IPS-NIHi11 (cell line): ENCODE measurements at regions not wholly inside any gene's neighbourhood (a gene's known extent, or its start where the extent isn't known, plus 50 kb on each side); places are given as distances from the start of the nearest gene placed in this dataset.
"Not testable (repeated sequence)": the region's sequence is repeated elsewhere in the genome, so short reads cannot be mapped to it uniquely, and the experiment has no call there.

Experiments used
- DNase-seq: peaks from one replicate; pipeline ENCODE4 v3.0.0; 2012; ENCODE audit warnings: mixed read lengths, low spot score

GRCh38 chr6:119446609-119447008 lies 97.0 kb upstream of the MAN1A1 start:
- DNase-seq = no peak

GRCh38 chr6:119446115-119446554 lies 96.6 kb upstream of the MAN1A1 start:
- no peak for DNase-seq

DNA sequence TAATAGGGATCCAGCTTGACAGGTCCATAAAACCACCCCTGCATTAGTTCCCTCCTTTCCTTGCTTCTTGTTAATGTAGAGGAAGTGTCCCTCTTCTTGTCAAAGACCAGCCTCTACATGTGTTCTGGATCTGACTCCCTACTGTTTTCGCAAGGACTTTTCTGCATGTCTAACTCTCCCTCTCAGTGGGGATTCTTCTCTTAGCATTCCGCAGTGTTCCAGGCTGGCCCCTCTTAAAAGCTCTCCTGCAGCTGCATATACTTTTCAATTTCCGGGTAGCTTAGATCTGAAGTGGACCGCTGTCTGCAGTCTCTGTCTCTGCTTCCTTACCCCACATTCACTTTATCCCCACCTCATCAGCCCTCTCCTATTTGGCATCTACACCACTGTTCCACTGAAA lies 96.1 kb upstream of the MAN1A1 start:
- DNase-seq = no peak

- DNase-seq = no peak
Observed at GRCh38 chr6:119444642-119445557, 95.3 kb upstream of the MAN1A1 start.

DNA sequence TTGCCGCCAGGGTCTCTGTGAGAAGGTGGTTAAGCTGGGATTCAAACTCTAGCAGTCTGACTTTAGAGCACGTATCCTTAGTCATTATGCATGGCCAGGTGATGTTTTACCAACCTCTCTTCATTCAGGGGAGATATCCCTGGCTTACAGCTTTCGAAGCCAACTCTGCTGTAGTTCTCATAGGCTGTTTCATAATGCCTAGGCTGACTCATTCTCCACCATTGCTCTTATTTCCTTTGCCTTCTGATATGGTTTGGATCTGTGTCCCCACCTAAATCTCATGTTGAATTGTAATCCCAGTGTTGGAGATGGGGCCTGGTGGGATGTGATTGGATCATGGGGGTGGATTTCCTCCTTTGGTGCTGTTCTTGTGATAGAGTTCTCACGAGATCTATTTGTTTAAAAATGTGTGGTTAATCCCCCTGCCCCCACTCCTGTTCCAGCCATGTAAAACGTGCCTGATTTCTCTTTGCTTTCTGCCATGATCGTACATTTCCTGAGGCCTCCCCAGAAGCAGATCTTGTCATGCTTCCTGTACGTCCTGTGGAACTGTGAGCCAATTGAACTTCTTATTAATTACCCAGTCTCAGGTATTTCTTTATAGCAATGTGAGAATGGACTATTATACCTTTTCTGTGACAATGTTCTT lies 94.6 kb upstream of the MAN1A1 start:
- DNase-seq = no peak

DNA sequence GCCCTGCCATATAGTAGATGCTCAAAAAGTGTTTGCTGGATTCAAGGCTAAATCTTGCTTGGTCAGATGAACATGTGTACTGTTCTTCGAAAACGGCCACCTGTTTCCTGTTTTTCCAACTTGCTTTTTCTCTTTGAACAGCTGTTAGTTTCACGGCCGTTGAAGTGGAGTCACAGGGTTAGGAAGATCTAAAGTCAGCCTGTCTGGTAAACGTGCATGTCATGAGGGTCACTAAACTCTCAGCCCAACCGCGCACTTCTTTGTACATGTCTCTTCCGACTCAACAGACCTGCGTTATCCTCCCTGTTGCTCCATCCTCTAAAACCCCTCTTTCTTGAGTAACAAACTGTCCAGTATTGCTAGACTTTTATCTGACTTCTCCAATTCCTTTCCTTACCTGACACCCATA lies 93.2 kb upstream of the MAN1A1 start:
- DNase-seq = no peak

DNA sequence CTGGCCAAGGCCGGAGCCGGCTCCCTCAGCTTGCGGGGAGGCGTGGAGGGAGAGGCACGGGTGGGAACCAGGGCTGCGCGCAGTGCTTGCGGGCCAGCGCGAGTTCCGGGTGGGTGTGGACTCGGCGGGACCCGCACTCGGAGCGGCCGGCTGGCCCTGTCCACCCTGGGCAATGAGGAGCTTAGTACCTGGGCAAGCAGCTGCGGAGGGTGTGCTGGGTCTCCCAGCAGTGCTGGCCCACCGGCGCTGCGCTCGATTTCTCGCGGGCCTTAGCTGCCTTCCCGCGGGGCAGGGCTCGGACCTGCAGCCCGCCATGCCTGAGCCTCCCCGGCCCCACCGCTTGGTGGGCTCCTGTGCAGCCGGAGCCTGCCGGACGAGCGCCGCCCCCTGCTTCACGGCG lies 91.4 kb upstream of the MAN1A1 start:
- no peak for DNase-seq

DNA sequence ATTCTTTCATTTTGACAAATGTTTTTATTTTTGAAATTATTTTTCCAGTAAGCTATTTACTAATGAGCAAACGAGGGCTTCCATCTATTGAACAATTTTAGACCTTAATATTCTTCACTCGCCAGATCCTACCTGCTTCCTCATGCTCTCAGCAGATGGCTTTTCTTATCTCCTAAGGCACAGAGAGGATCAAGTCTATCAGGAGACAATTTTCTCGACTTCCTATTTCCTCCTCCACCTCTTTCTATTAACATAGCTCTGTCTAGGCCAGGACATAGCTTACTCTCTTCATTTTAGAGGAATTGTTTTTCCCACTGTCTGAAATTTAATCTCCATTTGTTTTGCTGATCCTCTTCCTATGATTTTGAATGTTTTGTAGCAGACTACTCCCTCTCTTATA lies 87.0 kb upstream of the MAN1A1 start:
- DNase-seq = no peak

GRCh38 chr6:119431799-119432198 lies 82.2 kb upstream of the MAN1A1 start:
- DNase-seq = no peak

- DNase-seq = no peak
Observed at GRCh38 chr6:119430805-119431204, 81.2 kb upstream of the MAN1A1 start.

GRCh38 chr6:119428633-119429032 lies 79.1 kb upstream of the MAN1A1 start:
- DNase-seq = no peak

- no peak for DNase-seq
Observed at GRCh38 chr6:119426619-119427018, 77.1 kb upstream of the MAN1A1 start.

DNA sequence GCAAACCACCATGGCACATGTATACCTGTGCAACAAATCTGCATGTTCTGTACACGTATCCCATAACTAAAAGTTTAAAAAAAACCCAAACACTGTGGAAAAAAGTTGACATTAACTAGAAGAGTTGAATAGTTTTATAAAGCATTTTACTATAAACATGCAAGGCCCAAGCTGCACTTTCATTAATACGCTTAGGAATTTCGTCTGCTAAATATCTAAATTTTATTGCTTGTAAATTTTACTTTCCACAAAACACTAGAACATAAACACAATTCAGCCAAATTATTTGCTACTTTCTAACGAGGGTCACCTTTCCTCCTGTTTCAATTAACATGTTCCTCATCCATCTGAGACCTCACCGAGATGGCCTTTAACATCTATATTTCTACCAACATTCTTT lies 74.4 kb upstream of the MAN1A1 start:
- no peak for DNase-seq

DNA sequence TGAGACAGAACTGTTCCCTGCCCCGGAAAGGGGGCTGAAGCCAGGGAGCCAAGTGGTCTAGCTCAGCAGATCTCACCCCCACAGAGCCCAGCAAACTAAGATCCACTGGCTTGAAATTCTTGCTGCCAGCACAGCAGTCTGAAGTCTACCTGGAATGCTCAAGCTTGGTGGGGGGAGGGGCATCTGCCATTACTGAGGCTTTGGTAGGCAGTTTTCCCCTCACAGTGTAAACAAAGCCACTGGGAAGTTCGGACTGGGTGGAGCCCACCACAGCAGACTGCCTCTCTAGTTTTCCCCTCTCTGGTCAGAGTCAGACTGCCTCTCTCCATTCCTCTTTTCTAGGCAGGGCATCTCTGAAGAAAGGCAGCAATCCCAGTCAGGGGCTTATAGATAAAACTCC lies 68.5 kb upstream of the MAN1A1 start:
- DNase-seq = not testable (repeated sequence)

GRCh38 chr6:119407156-119407555 lies 57.6 kb upstream of the MAN1A1 start:
- no peak for DNase-seq

GRCh38 chr6:119405114-119405513 lies 55.6 kb upstream of the MAN1A1 start:
- not testable (repeated sequence) for DNase-seq
